Cerebellar nuclear complex (tissue), 1 donor: ENCODE measurements at regions not wholly inside any gene's neighbourhood (a gene's known extent, or its start where the extent isn't known, plus 50 kb on each side); places are given as distances from the start of the nearest gene placed in this dataset.

ENCODE experiments used
- DNase-seq, 2 experiments: peaks; one replicate each; lab custom pipeline; 2025; lab: John Stamatoyannopoulos, UW

- no peak for DNase-seq
Observed at GRCh38 chr4:19324184-19324583, 927.5 kb upstream of the SLIT2 start.

GRCh38 chr4:19319607-19320006 is 932.1 kb upstream of the SLIT2 start:
- DNase-seq = no peak

GRCh38 chr4:19317377-19317776 is 934.3 kb upstream of the SLIT2 start:
- no peak for DNase-seq

GRCh38 chr4:19314116-19314515 is 937.6 kb upstream of the SLIT2 start:
- no peak for DNase-seq

GRCh38 chr4:19309378-19309777 is 942.3 kb upstream of the SLIT2 start:
- no peak for DNase-seq

- no peak for DNase-seq
Observed at GRCh38 chr4:19304028-19304427, 947.7 kb upstream of the SLIT2 start.

GRCh38 chr4:19301527-19301926 is 950.2 kb upstream of the SLIT2 start:
- DNase-seq = no peak

GRCh38 chr4:19300213-19300612 is 951.5 kb upstream of the SLIT2 start:
- no peak for DNase-seq

- DNase-seq = no peak
Observed at GRCh38 chr4:19298998-19299397, 952.7 kb upstream of the SLIT2 start.

GRCh38 chr4:19293781-19294180 is 957.9 kb upstream of the SLIT2 start:
- no peak for DNase-seq

GRCh38 chr4:19293080-19293479 is 958.6 kb upstream of the SLIT2 start:
- no peak for DNase-seq

GRCh38 chr4:19286924-19287323 is 964.8 kb upstream of the SLIT2 start:
- no peak for DNase-seq

GRCh38 chr4:19285146-19285545 is 966.6 kb upstream of the SLIT2 start:
- no peak for DNase-seq

GRCh38 chr4:19278665-19279064 is 973.0 kb upstream of the SLIT2 start:
- no peak for DNase-seq

- DNase-seq = no peak
Observed at GRCh38 chr4:19266566-19266965, 985.1 kb upstream of the SLIT2 start.

- no peak for DNase-seq
Observed at GRCh38 chr4:19262467-19262866, 989.2 kb upstream of the SLIT2 start.

- DNase-seq = no peak
Observed at GRCh38 chr4:19260346-19260745, 991.4 kb upstream of the SLIT2 start.

GRCh38 chr4:19259920-19260319 is 991.8 kb upstream of the SLIT2 start:
- no peak for DNase-seq

GRCh38 chr4:19256823-19257222 is 994.9 kb upstream of the SLIT2 start:
- DNase-seq = no peak

GRCh38 chr4:19254486-19254885 is 997.2 kb upstream of the SLIT2 start:
- no peak for DNase-seq

- DNase-seq = no peak
Observed at GRCh38 chr4:19248023-19248422, 1003.7 kb upstream of the SLIT2 start.

- no peak for DNase-seq
Observed at GRCh38 chr4:19241895-19242294, 1009.8 kb upstream of the SLIT2 start.

GRCh38 chr4:19239565-19239964 is 1012.1 kb upstream of the SLIT2 start:
- DNase-seq = no peak

- no peak for DNase-seq
Observed at GRCh38 chr4:19236473-19236872, 1015.2 kb upstream of the SLIT2 start.

- DNase-seq = no peak
Observed at GRCh38 chr4:19230906-19231545, 1020.7 kb upstream of the SLIT2 start.
